Neural crest cell (in vitro differentiated cells): ENCODE measurements at regions not wholly inside any gene's neighbourhood (a gene's known extent, or its start where the extent isn't known, plus 50 kb on each side); places are given as distances from the start of the nearest gene placed in this dataset.

ENCODE experiments used
- DNase-seq: peaks from one replicate; pipeline ENCODE4 v3.0.0; 2021; ENCODE audit warnings: low read depth, mixed read lengths, low spot score
- H3K27ac Mint-ChIP-seq: one replicate; pipeline ENCODE4 v1.8.0; 2021; ENCODE audit warnings: mild to moderate bottlenecking, mixed read lengths; ENCODE audit not compliant: unreplicated experiment
- H3K27me3 Mint-ChIP-seq: 2 replicates; pipeline ENCODE4 v1.8.0; 2021; ENCODE audit warnings: low read depth, mild to moderate bottlenecking, mixed read lengths
- H3K36me3 Mint-ChIP-seq: 2 replicates; pipeline ENCODE4 v1.8.0; 2021; ENCODE audit warnings: low read depth, mild to moderate bottlenecking, mixed read lengths
- H3K4me1 Mint-ChIP-seq: 2 replicates; pipeline ENCODE4 v1.8.0; 2021; ENCODE audit warnings: mixed read lengths
- H3K4me3 Mint-ChIP-seq: one replicate; pipeline ENCODE4 v1.8.0; 2021; ENCODE audit warnings: mild to moderate bottlenecking, mixed read lengths
- H3K9me3 Mint-ChIP-seq: 2 replicates; pipeline ENCODE4 v1.8.0; 2021; ENCODE audit warnings: mixed read lengths
- CTCF ChIP-seq: fragments of 200-600 bp; sonication (generic); conservative IDR thresholded peaks from 2 replicates; pipeline ENCODE4 v1.5.0; 2021; ENCODE audit warnings: antibody characterized with exemption, mild to moderate bottlenecking

GRCh38 chr2:19611491-19612332 is 253.3 kb upstream of the OSR1 start:
- TF ChIP-seq CTCF, result no peak
- Mint-ChIP-seq H3K4me3 (no peak overlapping the region), H3K4me1 (no peaks in the 10 kb centered on the region), H3K9me3 (peaks cover 13% of the 10 kb centered on the region), H3K36me3 (no peaks in the 10 kb centered on the region), H3K27ac (no peak overlapping the region), H3K27me3 (peaks cover 14% of the 10 kb centered on the region)
- no peak for DNase-seq

GRCh38 chr2:19609266-19609665 is 250.8 kb upstream of the OSR1 start:
- H3K27me3 Mint-ChIP-seq, result peaks cover 21% of the 10 kb centered on the region
- no peak for TF ChIP-seq CTCF
- no peak overlapping the region for H3K4me3 Mint-ChIP-seq
- no peaks in the 10 kb centered on the region for H3K36me3 Mint-ChIP-seq
- peaks cover 5% of the 10 kb centered on the region for H3K9me3 Mint-ChIP-seq
- no peak overlapping the region for H3K27ac Mint-ChIP-seq
- no peaks in the 10 kb centered on the region for H3K4me1 Mint-ChIP-seq
- no peak for DNase-seq

- no peak for TF ChIP-seq CTCF
- Mint-ChIP-seq H3K4me3 (no peak overlapping the region), H3K36me3 (no peaks in the 10 kb centered on the region), H3K9me3 (peaks cover 6% of the 10 kb centered on the region), H3K27ac (no peak overlapping the region), H3K27me3 (peaks cover 25% of the 10 kb centered on the region), H3K4me1 (no peaks in the 10 kb centered on the region)
- no peak for DNase-seq
These were observed 249.7 kb upstream of the OSR1 start for GRCh38 chr2:19607931-19608771.

- H3K36me3 Mint-ChIP-seq, result no peaks in the 10 kb centered on the region
- no peaks in the 10 kb centered on the region for H3K4me1 Mint-ChIP-seq
- H3K27ac Mint-ChIP-seq, result no peak overlapping the region
- H3K27me3 Mint-ChIP-seq, result peaks cover 25% of the 10 kb centered on the region
- no peak overlapping the region for H3K4me3 Mint-ChIP-seq
- no peak for TF ChIP-seq CTCF
- no peak for DNase-seq
- peaks cover 6% of the 10 kb centered on the region for H3K9me3 Mint-ChIP-seq
These were observed 249.0 kb upstream of the OSR1 start for GRCh38 chr2:19607400-19607799.

GRCh38 chr2:19600982-19601381 is 242.6 kb upstream of the OSR1 start:
- DNase-seq, result no peak
- Mint-ChIP-seq H3K4me1 (no peaks in the 10 kb centered on the region), H3K36me3 (no peaks in the 10 kb centered on the region), H3K27ac (no peak overlapping the region), H3K9me3 (peaks cover 6% of the 10 kb centered on the region), H3K4me3 (no peak overlapping the region), H3K27me3 (peaks cover 20% of the 10 kb centered on the region)
- TF ChIP-seq CTCF, result no peak
